Natural killer cell (primary cell): ENCODE measurements at regions not wholly inside any gene's neighbourhood (a gene's known extent, or its start where the extent isn't known, plus 50 kb on each side); places are given as distances from the start of the nearest gene placed in this dataset.

Experiments used
- ATAC-seq, 3 donors: fragments of 150-1000 bp in 2 of 3; fragments of 200-7000 bp in 1 of 3; cut with Tn5 transposase; 1 replicate in 1 of 3; 2 replicates in 2 of 3; pipeline ENCODE4 v1.10.0; 2021; ENCODE audit warnings: mild to moderate bottlenecking in 2 of 3, moderate library complexity in 2 of 3
- DNase-seq, 2 donors: peaks; one replicate each; pipeline versions ENCODE4 v3.0.0 to v3.0.0-alpha.2; 2013 to 2021; ENCODE audit warnings: mixed read lengths in 1 of 2
- H3K27ac ChIP-seq: one replicate; pipeline ENCODE4 v1.5.1; 2013; ENCODE audit warnings: mild to moderate bottlenecking, low read length
- H3K27me3 ChIP-seq: one replicate; pipeline ENCODE4 v1.6.1; 2013; ENCODE audit warnings: low read length; ENCODE audit not compliant: control insufficient read depth, insufficient read depth
- H3K36me3 ChIP-seq: one replicate; pipeline ENCODE4 v1.6.1; 2013; ENCODE audit warnings: low read length; ENCODE audit not compliant: control insufficient read depth, insufficient read depth
- H3K4me1 ChIP-seq: one replicate; pipeline ENCODE4 v1.6.1; 2013; ENCODE audit warnings: low read length; ENCODE audit not compliant: control insufficient read depth, insufficient read depth
- H3K4me3 ChIP-seq: one replicate; pipeline ENCODE4 v1.5.1; 2013; ENCODE audit warnings: low read length
- H3K9me3 ChIP-seq: one replicate; pipeline ENCODE4 v1.6.1; 2013; ENCODE audit warnings: low read length; ENCODE audit not compliant: control insufficient read depth, insufficient read depth
- H3K27ac Mint-ChIP-seq, 2 donors: one replicate each; pipeline ENCODE4 v1.8.0; 2022; ENCODE audit warnings: mild to moderate bottlenecking in 2 of 2, mixed read lengths in 2 of 2, moderate library complexity in 1 of 2
- H3K27me3 Mint-ChIP-seq, 2 donors: one replicate each; pipeline ENCODE4 v1.8.0; 2022; ENCODE audit warnings: low read depth in 2 of 2, mixed read lengths in 2 of 2
- H3K36me3 Mint-ChIP-seq: one replicate; pipeline ENCODE4 v1.8.0; 2022; ENCODE audit warnings: mixed read lengths
- H3K4me1 Mint-ChIP-seq, 2 donors: one replicate each; pipeline ENCODE4 v1.8.0; 2022; ENCODE audit warnings: mixed read lengths in 2 of 2
- H3K4me3 Mint-ChIP-seq: one replicate; pipeline ENCODE4 v1.8.0; 2022; ENCODE audit warnings: mild to moderate bottlenecking, moderate library complexity, mixed read lengths
- H3K9me3 Mint-ChIP-seq, 2 donors: one replicate each; pipeline ENCODE4 v1.8.0; 2022; ENCODE audit warnings: mixed read lengths in 2 of 2
- CTCF ChIP-seq: fragments of 200-600 bp; IDR thresholded peaks from one replicate; pipeline ENCODE4 v1.8.0; 2022; ENCODE audit warnings: antibody characterized with exemption
- WGBS: methylation state at CpG from one replicate; pipeline ENCODE4 v1.1.7; 2013; ENCODE audit warnings: missing lambda C conversion rate; ENCODE audit not compliant: insufficient coverage; 5-methylcytosine and 5-hydroxymethylcytosine counted together
- intact Hi-C: fragments of 100-400 bp; cut with micrococcal nuclease; formaldehyde crosslinking; loops from one replicate; pipeline ENCODE4 v1.14.2; 2022

- Mint-ChIP-seq H3K4me1 (no peaks in the 10 kb centered on the region), H3K9me3 (peaks cover 24 to 25% of the 10 kb centered on the region in 2 donors), H3K4me3 (no peak overlapping the region), H3K36me3 (peaks cover 25% of the 10 kb centered on the region), H3K27ac (no peak overlapping the region), H3K27me3 (no peaks in the 10 kb centered on the region)
- TF ChIP-seq CTCF: no peak
- DNase-seq (no peak), ATAC-seq (no peak)
- WGBS: 90% methylated on average over 2 of the region's 2 CpGs
- Histone ChIP-seq H3K4me3 (no peak overlapping the region), H3K27ac (no peak overlapping the region), H3K36me3 (no peaks in the 10 kb centered on the region), H3K27me3 (no peaks in the 10 kb centered on the region), H3K4me1 (no peaks in the 10 kb centered on the region), H3K9me3 (peaks cover 9% of the 10 kb centered on the region)
- intact Hi-C loops: no loop called here
These were observed 129.4 kb upstream of the CNTNAP5 start for GRCh38 chr2:123895651-123896050.

- ATAC-seq (no peak), DNase-seq (no peak)
- no peaks in the 10 kb centered on the region for H3K27me3 Mint-ChIP-seq
- H3K36me3 Mint-ChIP-seq: peaks cover 8% of the 10 kb centered on the region
- no peak overlapping the region for H3K27ac ChIP-seq
- no peaks in the 10 kb centered on the region for H3K4me1 ChIP-seq
- no CpG with 5 or more reads among the region's 3 CpGs for WGBS
- peaks cover 18 to 21% of the 10 kb centered on the region in 2 donors for H3K9me3 Mint-ChIP-seq
- no peaks in the 10 kb centered on the region for H3K4me1 Mint-ChIP-seq
- no peaks in the 10 kb centered on the region for H3K9me3 ChIP-seq
- TF ChIP-seq CTCF: no peak
- intact Hi-C loops: no loop called here
- no peaks in the 10 kb centered on the region for H3K36me3 ChIP-seq
- no peak overlapping the region for H3K4me3 Mint-ChIP-seq
- no peaks in the 10 kb centered on the region for H3K27me3 ChIP-seq
- no peak overlapping the region for H3K4me3 ChIP-seq
- no peak overlapping the region for H3K27ac Mint-ChIP-seq
These were observed 123.8 kb upstream of the CNTNAP5 start for GRCh38 chr2:123901256-123901655.

- WGBS: 67% methylated on average over 2 of the region's 2 CpGs
- Histone ChIP-seq H3K27ac (no peak overlapping the region), H3K27me3 (no peaks in the 10 kb centered on the region), H3K4me1 (no peaks in the 10 kb centered on the region), H3K9me3 (no peaks in the 10 kb centered on the region), H3K36me3 (no peaks in the 10 kb centered on the region), H3K4me3 (no peak overlapping the region)
- H3K9me3 Mint-ChIP-seq: peaks cover 2 to 8% of the 10 kb centered on the region in 2 donors
- ATAC-seq (no peak), DNase-seq (no peak)
- H3K27me3 Mint-ChIP-seq: no peaks in the 10 kb centered on the region
- H3K4me1 Mint-ChIP-seq: peaks cover 0 to 5% of the 10 kb centered on the region in 2 donors
- H3K36me3 Mint-ChIP-seq: no peaks in the 10 kb centered on the region
- intact Hi-C loops: no loop called here
- H3K27ac Mint-ChIP-seq: no peak overlapping the region
- no peak for TF ChIP-seq CTCF
- H3K4me3 Mint-ChIP-seq: no peak overlapping the region
These were observed 118.7 kb upstream of the CNTNAP5 start for GRCh38 chr2:123906361-123906760.

GRCh38 chr2:123908522-123908921, 116.6 kb upstream of the CNTNAP5 start:
- Mint-ChIP-seq H3K27ac (no peak overlapping the region), H3K9me3 (peaks cover 0 to 6% of the 10 kb centered on the region in 2 donors), H3K4me1 (peaks cover 8 to 18% of the 10 kb centered on the region in 2 donors), H3K27me3 (no peaks in the 10 kb centered on the region), H3K36me3 (no peaks in the 10 kb centered on the region), H3K4me3 (no peak overlapping the region)
- no peak for ATAC-seq
- H3K4me3 ChIP-seq: no peak overlapping the region
- intact Hi-C loops: no loop called here
- H3K36me3 ChIP-seq: no peaks in the 10 kb centered on the region
- H3K27me3 ChIP-seq: no peaks in the 10 kb centered on the region
- no CpG with 5 or more reads among the region's 2 CpGs for WGBS
- TF ChIP-seq CTCF: no peak
- H3K9me3 ChIP-seq: no peaks in the 10 kb centered on the region
- no peak for DNase-seq
- H3K27ac ChIP-seq: no peak overlapping the region
- peaks cover 6% of the 10 kb centered on the region for H3K4me1 ChIP-seq
